SK-N-SH treated with all-trans-retinoic acid at 6 μM for 48 hours (cell line): ENCODE measurements at regions not wholly inside any gene's neighbourhood (a gene's known extent, or its start where the extent isn't known, plus 50 kb on each side); places are given as distances from the start of the nearest gene placed in this dataset.

Source experiments
- ATAC-seq: fragments of 200-7000 bp; cut with Tn5 transposase; 3 replicates; pipeline ENCODE4 v1.9.1; 2020; ENCODE audit warnings: mild to moderate bottlenecking, moderate library complexity
- ARNTL ChIP-seq: fragments of 450-650 bp; formaldehyde crosslinking; IDR thresholded peaks from 2 replicates; pipeline ENCODE4 v1.5.0; 2020; ENCODE audit warnings: low read depth, mild to moderate bottlenecking, moderate library complexity, borderline replicate concordance
- BACH2 ChIP-seq: fragments of 250-450 bp; sonication (Bioruptor Pico); IDR thresholded peaks from 2 replicates; pipeline ENCODE4 v1.9.0; 2021; ENCODE audit warnings: mild to moderate bottlenecking, borderline replicate concordance
- CSDC2 ChIP-seq: fragments of 250-450 bp; sonication (Bioruptor Pico); IDR thresholded peaks from 2 replicates; pipeline ENCODE4 v1.5.0; 2020; ENCODE audit warnings: mild to moderate bottlenecking, moderate library complexity
- ISL1 ChIP-seq: fragments of 250-450 bp; sonication (Bioruptor Pico); IDR thresholded peaks from 2 replicates; pipeline ENCODE4 v2.1.2; 2022; ENCODE audit warnings: mild to moderate bottlenecking, moderate library complexity
- OSR1 ChIP-seq: fragments of 250-450 bp; sonication (Bioruptor Pico); IDR thresholded peaks from 2 replicates; pipeline ENCODE4 v1.8.0; 2022; ENCODE audit warnings: moderate library complexity, mild to moderate bottlenecking, inconsistent platforms
- PPARA ChIP-seq: fragments of 250-450 bp; sonication (Bioruptor Pico); IDR thresholded peaks from 2 replicates; pipeline ENCODE4 v1.5.0; 2020; ENCODE audit warnings: mild to moderate bottlenecking, borderline replicate concordance
- SNAI2 ChIP-seq: fragments of 250-450 bp; sonication (Bioruptor Pico); IDR thresholded peaks from 2 replicates; pipeline ENCODE4 v1.5.0; 2020; ENCODE audit warnings: mild to moderate bottlenecking, moderate library complexity
- TCF4 ChIP-seq: fragments of 250-450 bp; sonication (Bioruptor Pico); IDR thresholded peaks from 2 replicates; pipeline ENCODE4 v1.8.0; 2021; ENCODE audit warnings: mild to moderate bottlenecking, moderate library complexity, borderline replicate concordance
- TOX ChIP-seq: fragments of 250-450 bp; sonication (Bioruptor Pico); IDR thresholded peaks from 2 replicates; pipeline ENCODE4 v1.8.0; 2021; ENCODE audit warnings: mild to moderate bottlenecking, moderate library complexity, borderline replicate concordance
- ZC3H10 ChIP-seq: fragments of 250-450 bp; sonication (Bioruptor Pico); IDR thresholded peaks from 2 replicates; pipeline ENCODE4 v1.5.1; 2021; ENCODE audit warnings: mild to moderate bottlenecking, moderate library complexity
- ZFP30 ChIP-seq: fragments of 450-650 bp; formaldehyde crosslinking; IDR thresholded peaks from 2 replicates; pipeline ENCODE4 v1.5.0; 2022; ENCODE audit warnings: mild to moderate bottlenecking, moderate library complexity
- ZNF565 ChIP-seq: fragments of 450-650 bp; formaldehyde crosslinking; conservative IDR thresholded peaks from 2 replicates; pipeline ENCODE4 v1.5.0; 2020; ENCODE audit warnings: low read depth, mild to moderate bottlenecking, moderate library complexity
- ZNF70 ChIP-seq: fragments of 450-650 bp; formaldehyde crosslinking; IDR thresholded peaks from 2 replicates; pipeline ENCODE4 v1.5.0; 2020; ENCODE audit warnings: mild to moderate bottlenecking, moderate library complexity
- ZNF8 ChIP-seq: fragments of 450-650 bp; formaldehyde crosslinking; IDR thresholded peaks from 2 replicates; pipeline ENCODE4 v1.5.0; 2020; ENCODE audit warnings: mild to moderate bottlenecking, moderate library complexity
- TF ChIP-seq, protein P1 (sequence below): fragments of 250-450 bp; sonication (Bioruptor Pico); IDR thresholded peaks from 2 replicates; pipeline ENCODE4 v1.5.1; 2020; ENCODE audit warnings: low read depth, mild to moderate bottlenecking, moderate library complexity
- TF ChIP-seq, protein P2 (sequence below): fragments of 250-450 bp; sonication (Bioruptor Pico); IDR thresholded peaks from 2 replicates; pipeline ENCODE4 v1.5.0; 2020; ENCODE audit warnings: mild to moderate bottlenecking, moderate library complexity
- TF ChIP-seq, protein P3 (sequence below): fragments of 250-450 bp; sonication (Bioruptor Pico); IDR thresholded peaks from 2 replicates; pipeline ENCODE4 v1.8.0; 2020; ENCODE audit warnings: mild to moderate bottlenecking, moderate library complexity, borderline replicate concordance
- TF ChIP-seq, protein P4 (sequence below): fragments of 250-450 bp; sonication (Bioruptor Pico); IDR thresholded peaks from 2 replicates; pipeline ENCODE4 v1.8.0; 2021; ENCODE audit warnings: low read depth, mild to moderate bottlenecking, moderate library complexity, borderline replicate concordance

DNA sequence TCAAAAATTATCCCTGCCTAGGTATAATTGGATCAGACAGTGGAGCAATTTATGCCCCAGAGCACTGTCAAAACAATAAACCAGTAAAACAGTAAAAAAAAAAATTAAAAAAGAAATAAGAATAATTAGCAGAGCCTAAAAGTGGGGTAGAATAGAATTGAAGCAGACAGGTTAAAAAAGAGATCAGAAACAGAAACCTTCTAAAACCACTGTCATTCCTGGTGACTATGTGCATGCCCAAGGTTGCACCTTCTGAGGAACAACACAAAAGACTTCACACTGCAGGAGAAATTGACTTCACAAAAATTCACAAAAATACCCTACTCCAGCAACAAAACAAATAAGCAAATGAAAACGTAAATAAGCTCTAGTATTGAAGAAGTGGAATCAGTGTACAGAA lies 168.6 kb downstream of the SPANXA1 start:
- TF ChIP-seq, protein P1, sequence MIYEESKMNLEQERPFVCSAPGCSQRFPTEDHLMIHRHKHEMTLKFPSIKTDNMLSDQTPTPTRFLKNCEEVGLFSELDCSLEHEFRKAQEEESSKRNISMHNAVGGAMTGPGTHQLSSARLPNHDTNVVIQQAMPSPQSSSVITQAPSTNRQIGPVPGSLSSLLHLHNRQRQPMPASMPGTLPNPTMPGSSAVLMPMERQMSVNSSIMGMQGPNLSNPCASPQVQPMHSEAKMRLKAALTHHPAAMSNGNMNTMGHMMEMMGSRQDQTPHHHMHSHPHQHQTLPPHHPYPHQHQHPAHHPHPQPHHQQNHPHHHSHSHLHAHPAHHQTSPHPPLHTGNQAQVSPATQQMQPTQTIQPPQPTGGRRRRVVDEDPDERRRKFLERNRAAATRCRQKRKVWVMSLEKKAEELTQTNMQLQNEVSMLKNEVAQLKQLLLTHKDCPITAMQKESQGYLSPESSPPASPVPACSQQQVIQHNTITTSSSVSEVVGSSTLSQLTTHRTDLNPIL (CRISPR knock-in tag), result no peak
- TF ChIP-seq, all 23 proteins: peak for 0
- no peak for ATAC-seq

DNA sequence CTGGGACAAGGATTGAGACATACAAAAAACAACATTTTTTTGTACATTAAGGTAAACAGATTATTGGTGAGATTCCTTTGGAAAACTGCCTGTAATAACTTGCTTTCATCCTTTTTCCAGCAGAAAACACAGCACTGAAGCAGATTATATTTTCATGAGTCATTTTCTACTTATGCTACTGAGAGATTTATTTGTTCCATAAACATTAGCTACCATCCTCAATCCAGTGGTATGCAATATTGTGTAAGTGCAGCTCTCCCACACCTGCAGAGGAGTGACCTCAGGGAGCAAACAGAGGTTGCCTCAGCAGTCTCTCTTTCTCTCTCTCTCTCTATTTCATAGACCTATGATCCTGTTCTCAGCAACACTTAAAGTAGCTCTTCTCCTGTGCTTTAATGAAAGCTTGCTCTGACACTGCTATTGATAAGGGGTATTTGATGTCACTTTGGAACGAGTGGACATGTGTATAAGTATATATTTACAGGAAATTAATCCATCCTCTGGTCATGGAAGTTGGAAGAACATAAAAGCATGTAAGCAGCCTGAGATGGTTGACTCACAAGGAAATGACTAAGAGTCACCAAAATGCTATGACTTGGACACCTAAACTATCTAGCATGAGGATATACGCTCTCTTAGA lies 163.7 kb upstream of the SPANXC start:
- TF ChIP-seq, protein P2, sequence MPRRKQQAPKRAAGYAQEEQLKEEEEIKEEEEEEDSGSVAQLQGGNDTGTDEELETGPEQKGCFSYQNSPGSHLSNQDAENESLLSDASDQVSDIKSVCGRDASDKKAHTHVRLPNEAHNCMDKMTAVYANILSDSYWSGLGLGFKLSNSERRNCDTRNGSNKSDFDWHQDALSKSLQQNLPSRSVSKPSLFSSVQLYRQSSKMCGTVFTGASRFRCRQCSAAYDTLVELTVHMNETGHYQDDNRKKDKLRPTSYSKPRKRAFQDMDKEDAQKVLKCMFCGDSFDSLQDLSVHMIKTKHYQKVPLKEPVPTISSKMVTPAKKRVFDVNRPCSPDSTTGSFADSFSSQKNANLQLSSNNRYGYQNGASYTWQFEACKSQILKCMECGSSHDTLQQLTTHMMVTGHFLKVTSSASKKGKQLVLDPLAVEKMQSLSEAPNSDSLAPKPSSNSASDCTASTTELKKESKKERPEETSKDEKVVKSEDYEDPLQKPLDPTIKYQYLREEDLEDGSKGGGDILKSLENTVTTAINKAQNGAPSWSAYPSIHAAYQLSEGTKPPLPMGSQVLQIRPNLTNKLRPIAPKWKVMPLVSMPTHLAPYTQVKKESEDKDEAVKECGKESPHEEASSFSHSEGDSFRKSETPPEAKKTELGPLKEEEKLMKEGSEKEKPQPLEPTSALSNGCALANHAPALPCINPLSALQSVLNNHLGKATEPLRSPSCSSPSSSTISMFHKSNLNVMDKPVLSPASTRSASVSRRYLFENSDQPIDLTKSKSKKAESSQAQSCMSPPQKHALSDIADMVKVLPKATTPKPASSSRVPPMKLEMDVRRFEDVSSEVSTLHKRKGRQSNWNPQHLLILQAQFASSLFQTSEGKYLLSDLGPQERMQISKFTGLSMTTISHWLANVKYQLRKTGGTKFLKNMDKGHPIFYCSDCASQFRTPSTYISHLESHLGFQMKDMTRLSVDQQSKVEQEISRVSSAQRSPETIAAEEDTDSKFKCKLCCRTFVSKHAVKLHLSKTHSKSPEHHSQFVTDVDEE (CRISPR knock-in tag), result no peak
- TF ChIP-seq ZFP30 (CRISPR knock-in tag) (no peak), SNAI2 (CRISPR knock-in tag) (no peak), PPARA (no peak), BACH2 (no peak), OSR1 (CRISPR knock-in tag) (no peak), ZC3H10 (CRISPR knock-in tag) (no peak), ZNF565 (CRISPR knock-in tag) (no peak), ZNF70 (CRISPR knock-in tag) (no peak), CSDC2 (CRISPR knock-in tag) (no peak), ISL1 (CRISPR knock-in tag) (no peak), ZNF8 (no peak), ARNTL (CRISPR knock-in tag) (no peak), TCF4 (no peak)
- TF ChIP-seq, protein P3, sequence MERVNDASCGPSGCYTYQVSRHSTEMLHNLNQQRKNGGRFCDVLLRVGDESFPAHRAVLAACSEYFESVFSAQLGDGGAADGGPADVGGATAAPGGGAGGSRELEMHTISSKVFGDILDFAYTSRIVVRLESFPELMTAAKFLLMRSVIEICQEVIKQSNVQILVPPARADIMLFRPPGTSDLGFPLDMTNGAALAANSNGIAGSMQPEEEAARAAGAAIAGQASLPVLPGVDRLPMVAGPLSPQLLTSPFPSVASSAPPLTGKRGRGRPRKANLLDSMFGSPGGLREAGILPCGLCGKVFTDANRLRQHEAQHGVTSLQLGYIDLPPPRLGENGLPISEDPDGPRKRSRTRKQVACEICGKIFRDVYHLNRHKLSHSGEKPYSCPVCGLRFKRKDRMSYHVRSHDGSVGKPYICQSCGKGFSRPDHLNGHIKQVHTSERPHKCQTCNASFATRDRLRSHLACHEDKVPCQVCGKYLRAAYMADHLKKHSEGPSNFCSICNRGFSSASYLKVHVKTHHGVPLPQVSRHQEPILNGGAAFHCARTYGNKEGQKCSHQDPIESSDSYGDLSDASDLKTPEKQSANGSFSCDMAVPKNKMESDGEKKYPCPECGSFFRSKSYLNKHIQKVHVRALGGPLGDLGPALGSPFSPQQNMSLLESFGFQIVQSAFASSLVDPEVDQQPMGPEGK (CRISPR knock-in tag), result no peak
- TF ChIP-seq, protein P1 (CRISPR knock-in tag), result no peak
- TF ChIP-seq, protein P4, sequence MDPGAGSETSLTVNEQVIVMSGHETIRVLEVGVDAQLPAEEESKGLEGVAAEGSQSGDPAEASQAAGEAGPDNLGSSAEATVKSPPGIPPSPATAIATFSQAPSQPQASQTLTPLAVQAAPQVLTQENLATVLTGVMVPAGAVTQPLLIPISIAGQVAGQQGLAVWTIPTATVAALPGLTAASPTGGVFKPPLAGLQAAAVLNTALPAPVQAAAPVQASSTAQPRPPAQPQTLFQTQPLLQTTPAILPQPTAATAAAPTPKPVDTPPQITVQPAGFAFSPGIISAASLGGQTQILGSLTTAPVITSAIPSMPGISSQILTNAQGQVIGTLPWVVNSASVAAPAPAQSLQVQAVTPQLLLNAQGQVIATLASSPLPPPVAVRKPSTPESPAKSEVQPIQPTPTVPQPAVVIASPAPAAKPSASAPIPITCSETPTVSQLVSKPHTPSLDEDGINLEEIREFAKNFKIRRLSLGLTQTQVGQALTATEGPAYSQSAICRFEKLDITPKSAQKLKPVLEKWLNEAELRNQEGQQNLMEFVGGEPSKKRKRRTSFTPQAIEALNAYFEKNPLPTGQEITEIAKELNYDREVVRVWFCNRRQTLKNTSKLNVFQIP (CRISPR knock-in tag), result no peak
- peak; percentile 77 for ATAC-seq

DNA sequence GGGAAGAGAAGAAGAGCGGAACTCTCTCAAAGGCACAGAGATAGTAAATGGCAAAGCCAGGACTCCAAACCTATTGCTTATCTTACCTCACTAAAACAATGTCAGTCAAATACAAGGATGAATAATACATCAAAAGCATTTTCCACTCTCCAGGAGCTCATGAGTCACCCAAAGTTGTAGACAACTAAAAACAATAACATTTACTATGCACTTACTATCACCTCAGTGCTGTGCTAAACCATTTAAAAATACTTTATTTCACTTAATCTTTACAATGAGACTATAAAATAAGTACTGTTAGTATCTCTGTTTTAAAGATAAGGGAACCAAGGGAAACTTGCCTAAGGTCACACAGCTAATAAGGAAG lies 163.2 kb upstream of the SPANXC start:
- peak; percentile 41 for ATAC-seq
- no peak for TF ChIP-seq ZNF565 (CRISPR knock-in tag)
- TF ChIP-seq TOX, result no peak
- no peak for TF ChIP-seq ISL1 (CRISPR knock-in tag)
- TF ChIP-seq OSR1 (CRISPR knock-in tag), result no peak
- TF ChIP-seq, protein P4 (CRISPR knock-in tag), result no peak
- TF ChIP-seq SNAI2 (CRISPR knock-in tag), result no peak
- TF ChIP-seq PPARA, result no peak
- no peak for TF ChIP-seq ZC3H10 (CRISPR knock-in tag)
- no peak for TF ChIP-seq ZNF70 (CRISPR knock-in tag)
- TF ChIP-seq, protein P2 (CRISPR knock-in tag), result no peak
- TF ChIP-seq, protein P3 (CRISPR knock-in tag), result no peak
